A549 (cell line): ENCODE measurements at regions not wholly inside any gene's neighbourhood (a gene's known extent, or its start where the extent isn't known, plus 50 kb on each side); places are given as distances from the start of the nearest gene placed in this dataset.

Experiments used
- EP300 ChIP-seq, 2 experiments: fragments of >200 bp; sonication (Bioruptor Twin); formaldehyde crosslinking; IDR thresholded peaks; 2 replicates in 1 of 2; 3 replicates in 1 of 2; pipeline ENCODE4 v1.6.1; 2016 to 2017
- ESRRA ChIP-seq: fragments of 150-350 bp; IDR thresholded peaks from 2 replicates; pipeline ENCODE4 v1.6.1; 2014; ENCODE audit warnings: mild to moderate bottlenecking, low read length, borderline replicate concordance
- FOSL2 ChIP-seq, 2 experiments: fragments of 450-650 bp in 1 of 2; fragments of >200 bp in 1 of 2; sonication (Bioruptor Twin) in 1 of 2; formaldehyde crosslinking; IDR thresholded peaks; 2 replicates each; pipeline versions ENCODE4 v1.5.0 to v1.6.1; 2016 to 2020; ENCODE audit warnings: mild to moderate bottlenecking in 1 of 2, moderate library complexity in 1 of 2
- JUN ChIP-seq, 2 experiments: fragments of >200 bp; sonication (Bioruptor Twin); formaldehyde crosslinking; IDR thresholded peaks; 2 replicates in 1 of 2; 3 replicates in 1 of 2; pipeline ENCODE4 v1.6.1; 2016 to 2017
- KDM1A ChIP-seq: fragments of 200-600 bp; sonication (generic); IDR thresholded peaks from 2 replicates; pipeline ENCODE4 v1.6.1; 2016; ENCODE audit warnings: low read depth, mild to moderate bottlenecking
- PHF8 ChIP-seq: fragments of 200-600 bp; sonication (generic); IDR thresholded peaks from 2 replicates; pipeline ENCODE4 v1.6.1; 2016; ENCODE audit warnings: low read depth, mild to moderate bottlenecking, antibody characterized with exemption, moderate library complexity, borderline replicate concordance
- POLR2A ChIP-seq: IDR thresholded peaks from 2 replicates; pipeline ENCODE4 v1.6.1; 2012; ENCODE audit warnings: mild to moderate bottlenecking, low read length
- RAD21 ChIP-seq, 2 experiments: fragments of >200 bp in 1 of 2; sonication (Bioruptor Twin) in 1 of 2; formaldehyde crosslinking in 1 of 2; IDR thresholded peaks in 1 of 2; conservative IDR thresholded peaks in 1 of 2; 2 replicates in 1 of 2; 3 replicates in 1 of 2; pipeline ENCODE4 v1.6.1; 2012 to 2018; ENCODE audit warnings: inconsistent platforms in 1 of 2
- RCOR1 ChIP-seq: fragments of 150-350 bp; IDR thresholded peaks from 2 replicates; pipeline ENCODE4 v1.6.1; 2014; ENCODE audit warnings: antibody characterized with exemption, low read length, low read depth
- RFX5 ChIP-seq: fragments of 450-650 bp; IDR thresholded peaks from 2 replicates; pipeline ENCODE4 v1.7.1; 2014; ENCODE audit warnings: antibody characterized with exemption, mild to moderate bottlenecking, moderate library complexity
- RNF2 ChIP-seq: fragments of 200-600 bp; sonication (generic); IDR thresholded peaks from 2 replicates; pipeline ENCODE4 v1.6.1; 2016; ENCODE audit warnings: low read depth, mild to moderate bottlenecking, antibody characterized with exemption, moderate library complexity, borderline replicate concordance
- TF ChIP-seq, protein P1 (sequence below): fragments of >200 bp; sonication (Bioruptor Twin); formaldehyde crosslinking; IDR thresholded peaks from 3 replicates; pipeline ENCODE4 v1.5.1; 2016
- TF ChIP-seq, protein P2 (sequence below): fragments of 200-600 bp; sonication (generic); IDR thresholded peaks from 2 replicates; pipeline ENCODE4 v1.6.1; 2016; ENCODE audit warnings: antibody characterized with exemption, mild to moderate bottlenecking, moderate library complexity

DNA sequence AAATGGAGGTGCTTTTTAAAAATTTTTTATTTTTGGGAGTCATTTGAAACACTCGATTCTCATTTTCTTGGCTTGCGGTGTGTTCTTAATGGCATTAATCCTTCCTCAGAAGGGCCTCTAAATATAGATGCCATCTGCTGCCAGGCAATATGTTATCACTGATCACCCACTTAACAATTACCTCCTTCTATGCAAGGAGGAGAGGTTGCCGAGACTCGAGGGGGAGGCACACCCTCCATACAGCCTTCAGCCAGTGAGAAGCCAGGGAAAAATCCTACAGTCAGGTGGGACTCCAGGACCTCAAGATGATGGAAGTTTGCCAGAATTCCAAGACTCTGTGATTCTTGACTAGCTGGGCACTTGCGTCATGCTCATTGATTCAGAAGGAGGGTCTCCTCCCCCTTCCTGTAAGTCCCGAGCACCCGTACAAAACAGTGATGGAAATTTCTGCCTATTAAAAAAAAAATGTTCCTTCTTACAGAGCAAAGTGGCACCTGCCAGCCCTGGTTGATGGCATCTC is 574.5 kb downstream of the TYW1 start:
- no peak for TF ChIP-seq POLR2A
- no peak for TF ChIP-seq PHF8
- TF ChIP-seq, protein P1, sequence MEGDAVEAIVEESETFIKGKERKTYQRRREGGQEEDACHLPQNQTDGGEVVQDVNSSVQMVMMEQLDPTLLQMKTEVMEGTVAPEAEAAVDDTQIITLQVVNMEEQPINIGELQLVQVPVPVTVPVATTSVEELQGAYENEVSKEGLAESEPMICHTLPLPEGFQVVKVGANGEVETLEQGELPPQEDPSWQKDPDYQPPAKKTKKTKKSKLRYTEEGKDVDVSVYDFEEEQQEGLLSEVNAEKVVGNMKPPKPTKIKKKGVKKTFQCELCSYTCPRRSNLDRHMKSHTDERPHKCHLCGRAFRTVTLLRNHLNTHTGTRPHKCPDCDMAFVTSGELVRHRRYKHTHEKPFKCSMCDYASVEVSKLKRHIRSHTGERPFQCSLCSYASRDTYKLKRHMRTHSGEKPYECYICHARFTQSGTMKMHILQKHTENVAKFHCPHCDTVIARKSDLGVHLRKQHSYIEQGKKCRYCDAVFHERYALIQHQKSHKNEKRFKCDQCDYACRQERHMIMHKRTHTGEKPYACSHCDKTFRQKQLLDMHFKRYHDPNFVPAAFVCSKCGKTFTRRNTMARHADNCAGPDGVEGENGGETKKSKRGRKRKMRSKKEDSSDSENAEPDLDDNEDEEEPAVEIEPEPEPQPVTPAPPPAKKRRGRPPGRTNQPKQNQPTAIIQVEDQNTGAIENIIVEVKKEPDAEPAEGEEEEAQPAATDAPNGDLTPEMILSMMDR: no peak
- TF ChIP-seq, protein P2, sequence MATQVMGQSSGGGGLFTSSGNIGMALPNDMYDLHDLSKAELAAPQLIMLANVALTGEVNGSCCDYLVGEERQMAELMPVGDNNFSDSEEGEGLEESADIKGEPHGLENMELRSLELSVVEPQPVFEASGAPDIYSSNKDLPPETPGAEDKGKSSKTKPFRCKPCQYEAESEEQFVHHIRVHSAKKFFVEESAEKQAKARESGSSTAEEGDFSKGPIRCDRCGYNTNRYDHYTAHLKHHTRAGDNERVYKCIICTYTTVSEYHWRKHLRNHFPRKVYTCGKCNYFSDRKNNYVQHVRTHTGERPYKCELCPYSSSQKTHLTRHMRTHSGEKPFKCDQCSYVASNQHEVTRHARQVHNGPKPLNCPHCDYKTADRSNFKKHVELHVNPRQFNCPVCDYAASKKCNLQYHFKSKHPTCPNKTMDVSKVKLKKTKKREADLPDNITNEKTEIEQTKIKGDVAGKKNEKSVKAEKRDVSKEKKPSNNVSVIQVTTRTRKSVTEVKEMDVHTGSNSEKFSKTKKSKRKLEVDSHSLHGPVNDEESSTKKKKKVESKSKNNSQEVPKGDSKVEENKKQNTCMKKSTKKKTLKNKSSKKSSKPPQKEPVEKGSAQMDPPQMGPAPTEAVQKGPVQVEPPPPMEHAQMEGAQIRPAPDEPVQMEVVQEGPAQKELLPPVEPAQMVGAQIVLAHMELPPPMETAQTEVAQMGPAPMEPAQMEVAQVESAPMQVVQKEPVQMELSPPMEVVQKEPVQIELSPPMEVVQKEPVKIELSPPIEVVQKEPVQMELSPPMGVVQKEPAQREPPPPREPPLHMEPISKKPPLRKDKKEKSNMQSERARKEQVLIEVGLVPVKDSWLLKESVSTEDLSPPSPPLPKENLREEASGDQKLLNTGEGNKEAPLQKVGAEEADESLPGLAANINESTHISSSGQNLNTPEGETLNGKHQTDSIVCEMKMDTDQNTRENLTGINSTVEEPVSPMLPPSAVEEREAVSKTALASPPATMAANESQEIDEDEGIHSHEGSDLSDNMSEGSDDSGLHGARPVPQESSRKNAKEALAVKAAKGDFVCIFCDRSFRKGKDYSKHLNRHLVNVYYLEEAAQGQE: no peak
- no peak for TF ChIP-seq RNF2
- TF ChIP-seq RCOR1: no peak
- TF ChIP-seq RFX5: no peak
- TF ChIP-seq RAD21 (conservative IDR thresholded peaks at IDR 0.05 in 1 of 2, IDR thresholded peaks at IDR 0.05 in 1 of 2): no peak
- no peak for TF ChIP-seq EP300 (IDR thresholded peaks at IDR 0.05)
- TF ChIP-seq ESRRA: no peak
- no peak for TF ChIP-seq KDM1A
- TF ChIP-seq FOSL2 (IDR thresholded peaks at IDR 0.05): no peak
- no peak for TF ChIP-seq FOSL2 (CRISPR knock-in tag; IDR thresholded peaks at IDR 0.05)
- TF ChIP-seq JUN (IDR thresholded peaks at IDR 0.05): no peak
